DMS53 treated with DMSO at 0.1 percent for 48 hours (cell line): ENCODE measurements at regions not wholly inside any gene's neighbourhood (a gene's known extent, or its start where the extent isn't known, plus 50 kb on each side); places are given as distances from the start of the nearest gene placed in this dataset.

Source experiments
- DNase-seq: peaks from one replicate; lab custom pipeline; 2025; ENCODE audit not compliant: unreplicated experiment; lab: John Stamatoyannopoulos, UW

- peak; percentile 30 for DNase-seq
These were observed 264.3 kb downstream of the FOXO1 start for GRCh38 chr13:40401911-40402776.

- no peak for DNase-seq
These were observed 263.5 kb downstream of the FOXO1 start for GRCh38 chr13:40402931-40403431.

DNA sequence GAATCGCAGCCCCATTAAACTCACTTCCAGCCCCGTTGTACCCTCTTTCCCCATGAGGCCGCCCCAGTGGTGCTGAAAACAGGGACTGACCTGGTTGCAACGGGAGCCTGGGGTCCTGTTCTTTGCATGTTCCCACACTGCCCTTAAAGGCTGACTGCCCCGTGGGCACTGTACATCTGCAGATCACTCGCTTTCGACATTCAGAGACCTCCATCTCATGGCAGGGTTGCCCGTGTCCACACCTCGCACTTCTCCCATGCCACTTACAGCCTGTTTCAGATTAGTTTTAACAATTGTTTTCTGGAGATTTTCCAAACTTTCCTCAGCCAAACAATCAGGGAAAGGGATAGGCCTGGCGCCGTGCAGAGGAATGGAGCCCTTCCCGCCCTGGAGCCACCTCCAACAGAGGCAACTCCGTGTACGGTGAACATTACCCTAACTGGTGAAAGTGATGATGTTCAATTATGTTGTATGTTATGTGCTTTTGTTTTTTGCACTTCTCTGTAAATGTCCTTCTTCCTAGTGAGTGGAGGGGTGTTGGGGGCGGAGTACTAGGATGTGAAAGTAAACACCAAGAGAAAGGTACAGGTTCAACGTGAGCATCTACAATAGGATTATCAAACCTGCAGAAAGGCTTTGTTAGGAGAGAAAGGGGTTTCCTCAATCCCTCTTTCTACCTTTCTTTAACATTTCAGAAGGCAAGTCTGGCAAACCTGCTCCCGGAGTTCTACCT is 262.8 kb downstream of the FOXO1 start:
- DNase-seq = no peak

DNA sequence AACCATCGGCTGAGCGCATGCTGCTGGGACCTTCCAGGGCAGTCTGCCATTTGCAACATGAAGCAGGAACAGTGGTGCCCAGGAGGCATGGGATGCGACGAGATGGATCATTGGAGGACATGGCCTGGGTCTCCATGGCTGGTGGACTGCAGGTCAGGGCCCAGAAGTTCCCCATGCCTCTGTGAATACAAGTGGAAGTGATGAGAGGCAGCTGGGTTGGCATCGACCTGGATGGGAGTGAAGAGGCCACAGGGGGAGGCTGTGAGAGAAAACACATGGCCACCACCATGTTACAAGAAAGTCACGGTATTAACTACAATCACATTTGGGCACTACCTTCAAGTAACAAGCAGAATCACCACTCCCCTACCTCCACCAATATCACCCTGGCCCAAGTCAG is 262.0 kb downstream of the FOXO1 start:
- DNase-seq = no peak

- no peak for DNase-seq
These were observed 261.3 kb downstream of the FOXO1 start for GRCh38 chr13:40404967-40405716.

DNA sequence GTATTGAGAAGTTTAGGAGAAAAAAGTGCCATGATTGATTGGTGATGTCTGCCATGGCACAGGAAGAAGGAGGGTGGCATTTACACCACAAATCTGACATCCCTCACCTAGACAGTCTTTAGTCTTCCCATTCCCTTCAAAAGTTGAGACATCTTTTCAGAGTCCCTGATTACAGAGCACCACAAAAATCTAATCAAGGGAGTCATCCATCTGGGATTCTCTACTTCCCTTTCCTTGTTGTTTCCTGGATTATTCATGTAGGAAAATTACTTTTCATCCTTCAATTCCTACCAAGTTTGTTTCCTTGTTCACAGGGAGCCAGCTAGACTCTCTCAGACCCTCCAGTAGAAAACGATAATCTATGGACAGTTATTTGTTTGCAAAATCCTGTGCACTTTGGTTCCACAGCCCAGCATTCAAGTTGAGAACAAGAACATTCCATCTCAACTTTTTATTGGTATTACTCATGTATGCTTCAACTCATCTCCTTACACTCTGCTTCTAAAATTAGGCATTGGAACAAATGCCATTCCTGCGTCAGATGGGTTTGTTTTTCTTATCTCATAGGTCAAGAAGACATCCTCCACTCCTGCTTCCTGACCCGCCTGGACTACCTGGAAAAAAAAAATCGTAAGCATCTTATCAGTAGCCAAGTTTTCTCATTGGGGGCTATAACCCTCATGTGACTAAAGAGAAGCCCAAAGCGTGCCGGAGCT is 259.9 kb downstream of the FOXO1 start:
- DNase-seq = no peak

DNA sequence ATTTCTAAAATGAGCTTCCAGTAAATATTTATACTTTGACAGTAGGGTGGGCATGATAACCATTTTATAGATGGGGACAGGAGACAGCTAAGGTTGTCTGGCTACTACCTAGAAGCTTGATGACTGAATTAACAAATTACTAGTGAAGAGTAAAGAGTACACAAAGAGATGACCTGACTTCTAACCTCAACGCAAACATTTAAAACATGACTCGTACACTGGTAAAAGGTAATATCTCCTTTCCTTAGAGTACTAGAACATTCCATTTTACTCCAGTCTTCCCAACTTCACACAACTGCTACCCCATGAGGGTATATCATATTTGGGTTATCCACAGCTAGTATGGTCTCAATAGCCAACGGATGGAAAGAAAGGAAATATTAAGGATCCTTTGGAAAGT is 258.9 kb downstream of the FOXO1 start:
- no peak for DNase-seq

DNA sequence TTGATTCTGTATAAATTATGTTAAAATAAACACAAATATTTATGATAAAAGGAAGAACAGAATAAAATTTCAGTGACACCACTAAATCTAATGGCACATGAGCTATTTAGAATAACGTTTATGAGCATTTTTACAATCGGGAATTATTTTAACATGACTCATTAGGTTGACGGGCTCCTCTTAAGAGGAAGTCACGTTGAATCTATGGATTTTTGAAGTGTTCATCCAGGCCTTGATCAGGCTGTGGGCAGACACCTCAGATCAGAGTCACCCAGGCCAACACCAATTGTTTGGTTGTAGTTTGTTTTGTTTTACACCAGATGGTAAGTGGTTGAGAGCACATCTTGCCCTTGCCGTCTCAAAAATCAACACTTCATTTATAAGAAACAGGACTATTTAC is 257.8 kb downstream of the FOXO1 start:
- no peak for DNase-seq

- DNase-seq = no peak
These were observed 257.2 kb downstream of the FOXO1 start for GRCh38 chr13:40409278-40409677.

DNA sequence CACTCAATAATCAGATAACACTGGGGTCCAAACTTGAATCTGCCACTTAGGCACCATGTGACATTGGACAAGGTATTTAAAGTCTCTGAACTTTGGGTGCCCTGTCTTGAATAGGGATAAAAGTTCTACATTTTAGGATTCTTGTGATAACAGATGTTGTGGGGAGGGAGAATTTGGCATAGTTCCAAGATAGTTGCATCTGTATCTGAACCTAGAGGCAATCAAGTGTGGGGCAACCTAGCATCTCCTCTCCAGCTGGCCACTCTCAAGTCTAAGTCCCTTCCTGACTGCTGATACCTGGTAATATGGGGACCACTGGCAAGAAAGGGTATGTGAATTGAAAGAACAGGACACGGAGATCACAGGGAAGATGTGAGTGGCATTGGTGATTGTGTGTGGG is 256.1 kb downstream of the FOXO1 start:
- DNase-seq = no peak

DNA sequence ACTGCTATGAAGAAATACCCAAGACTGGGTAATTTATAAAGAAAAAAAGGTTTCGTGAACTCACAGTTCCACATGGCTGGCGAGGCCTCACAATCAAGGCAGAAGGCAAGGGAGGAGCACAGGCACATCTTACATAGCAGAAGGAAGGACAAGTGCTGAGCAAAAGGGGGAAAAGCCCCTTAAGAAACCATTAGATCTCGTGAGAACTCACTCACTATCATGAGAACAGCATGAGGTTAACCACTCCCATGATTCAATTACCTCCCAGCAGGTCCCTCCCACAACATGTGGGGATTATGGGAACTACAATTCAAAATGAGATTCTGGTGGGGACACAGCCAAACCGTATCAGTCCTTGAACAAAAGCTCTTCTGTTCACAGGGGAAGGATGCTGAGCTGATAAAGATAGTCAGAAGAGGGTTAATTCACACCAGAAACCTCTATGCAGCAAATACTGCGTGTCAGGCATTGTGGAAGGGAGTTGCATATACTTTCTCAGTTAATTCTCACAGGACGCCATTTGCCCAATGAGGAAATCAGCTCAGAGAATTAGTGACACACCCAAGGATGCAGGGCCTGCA is 246.2 kb downstream of the FOXO1 start:
- DNase-seq = no peak

DNA sequence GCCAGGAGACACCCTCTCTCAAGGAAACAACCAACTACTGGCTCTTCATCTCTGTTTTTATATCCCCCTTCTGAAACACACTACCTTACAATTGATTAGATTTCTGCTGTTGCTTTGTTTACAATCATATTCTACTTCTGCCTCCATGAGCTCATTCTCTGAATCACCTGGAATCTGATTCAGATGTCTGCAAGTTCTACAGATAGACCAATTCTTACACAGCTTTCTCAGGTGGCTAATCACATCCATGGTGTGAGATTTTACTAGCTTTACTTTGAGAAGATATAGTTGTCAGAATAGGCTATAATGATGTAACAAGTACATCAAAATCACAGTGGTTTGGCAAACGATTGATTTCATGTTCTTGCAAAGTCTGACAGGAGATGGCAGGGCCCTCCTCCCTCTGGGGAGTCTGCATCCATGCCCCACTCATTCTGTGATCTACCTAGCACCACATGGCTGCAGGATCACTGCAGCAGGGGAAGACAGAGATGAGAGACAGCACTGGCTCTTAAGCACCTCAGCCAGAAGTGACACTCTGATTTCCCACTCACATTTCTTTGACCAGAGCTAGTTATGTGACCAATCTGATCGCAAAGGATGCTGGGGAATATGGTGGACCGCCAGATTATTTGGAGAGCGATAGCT is 243.7 kb downstream of the FOXO1 start:
- no peak for DNase-seq

DNA sequence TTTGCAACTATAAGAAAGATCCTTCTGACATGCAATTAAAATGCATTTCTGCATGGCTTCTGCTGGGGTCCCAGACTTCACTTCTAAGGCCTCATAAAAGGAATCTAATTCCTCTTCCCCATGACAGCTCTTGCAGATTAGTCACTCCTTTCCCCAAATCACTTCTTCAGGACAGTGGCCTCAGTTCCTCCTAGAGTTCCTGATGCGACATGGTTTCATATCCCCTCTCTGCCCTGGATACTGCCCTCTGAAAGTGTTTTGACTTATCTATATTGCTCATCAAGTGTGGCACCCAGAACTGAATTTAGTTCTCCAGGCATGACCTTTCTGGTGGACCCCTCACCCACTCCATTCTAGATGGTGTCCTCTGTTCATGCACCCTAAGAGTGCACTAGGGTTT is 238.1 kb downstream of the FOXO1 start:
- no peak for DNase-seq

GRCh38 chr13:40429706-40430545 is 236.5 kb downstream of the FOXO1 start:
- no peak for DNase-seq

GRCh38 chr13:40432018-40432978 is 234.1 kb downstream of the FOXO1 start:
- no peak for DNase-seq

- DNase-seq = no peak
These were observed 233.4 kb downstream of the FOXO1 start for GRCh38 chr13:40433001-40433400.

DNA sequence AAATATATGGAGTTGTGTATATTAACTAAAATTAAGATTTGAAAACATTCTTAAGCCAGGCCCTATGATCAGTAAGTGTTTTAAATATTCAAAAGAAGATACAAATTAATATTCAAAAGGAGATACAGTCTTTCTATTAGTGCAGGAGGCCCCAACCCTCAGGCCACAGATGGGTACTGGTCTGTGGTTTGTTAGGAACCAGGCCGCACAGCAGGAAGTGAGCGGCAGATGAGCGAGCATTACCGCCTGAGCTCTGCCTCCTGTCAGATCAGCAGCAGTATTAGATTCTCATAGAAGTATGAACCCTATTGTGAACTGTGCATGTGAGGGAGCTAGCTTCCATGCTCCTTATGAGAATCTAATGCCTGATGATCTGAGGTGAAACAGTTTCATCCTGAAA is 232.9 kb downstream of the FOXO1 start:
- no peak for DNase-seq
